CD4-positive, alpha-beta memory T cell (primary cell): ENCODE measurements at regions not wholly inside any gene's neighbourhood (a gene's known extent, or its start where the extent isn't known, plus 50 kb on each side); places are given as distances from the start of the nearest gene placed in this dataset.
"Not testable (repeated sequence)": the region's sequence is repeated elsewhere in the genome, so short reads cannot be mapped to it uniquely, and the experiment has no call there.

Source experiments
- CTCF ChIA-PET: fragments of 350-600 bp; sonication (Branson Sonifier 250); formaldehyde crosslinking; loops from one replicate; lab custom pipeline; 2021; ENCODE audit warnings: inconsistent platforms; ENCODE audit not compliant: partially characterized antibody; lab: Charles Lee
- POLR2A ChIA-PET: fragments of 350-600 bp; sonication (Branson Sonifier 250); formaldehyde crosslinking; loops from one replicate; lab custom pipeline; 2021; ENCODE audit not compliant: partially characterized antibody; lab: Charles Lee
- DNase-seq, 5 donors: peaks; one replicate each; pipeline versions ENCODE4 v3.0.0 to v3.0.0-alpha.2; 2020 to 2022; ENCODE audit warnings: mixed read lengths in 1 of 5
- H3K27ac ChIP-seq: one replicate; pipeline ENCODE4 v1.7.0; 2013; ENCODE audit warnings: low read depth, low read length
- H3K27me3 ChIP-seq: 2 replicates; pipeline ENCODE4 v1.7.0; 2013; ENCODE audit warnings: mild to moderate bottlenecking, low read length, moderate library complexity; ENCODE audit not compliant: insufficient read depth
- H3K36me3 ChIP-seq: 2 replicates; pipeline ENCODE4 v1.7.0; 2013; ENCODE audit warnings: mild to moderate bottlenecking, low read length, moderate library complexity; ENCODE audit not compliant: insufficient read depth
- H3K4me1 ChIP-seq: 2 replicates; pipeline ENCODE4 v1.7.0; 2013; ENCODE audit warnings: mild to moderate bottlenecking, low read length, moderate library complexity; ENCODE audit not compliant: insufficient read depth
- H3K4me3 ChIP-seq, 2 donors: one replicate each; pipeline ENCODE4 v1.7.0; 2013; ENCODE audit warnings: low read length in 2 of 2, mild to moderate bottlenecking in 1 of 2
- H3K9me3 ChIP-seq, 2 donors: one replicate each; pipeline ENCODE4 v1.7.0; 2013; ENCODE audit warnings: low read length in 2 of 2, control low read depth in 1 of 2; ENCODE audit not compliant: control insufficient read depth in 1 of 2
- H3K27ac Mint-ChIP-seq, 7 donors: one replicate each; pipeline ENCODE4 v1.8.0; 2020 to 2021; ENCODE audit warnings: mixed read lengths in 7 of 7, mild to moderate bottlenecking in 6 of 7, inconsistent platforms in 3 of 7, moderate library complexity in 3 of 7
- H3K27me3 Mint-ChIP-seq, 2 donors: one replicate each; pipeline ENCODE4 v1.8.0; 2020 to 2021; ENCODE audit warnings: mixed read lengths in 2 of 2
- H3K36me3 Mint-ChIP-seq, 2 donors: one replicate each; pipeline ENCODE4 v1.8.0; 2020 to 2021; ENCODE audit warnings: mixed read lengths in 2 of 2, inconsistent platforms in 1 of 2, mild to moderate bottlenecking in 1 of 2
- H3K4me1 Mint-ChIP-seq, 4 donors: one replicate each; pipeline ENCODE4 v1.8.0; 2020 to 2021; ENCODE audit warnings: mixed read lengths in 4 of 4, mild to moderate bottlenecking in 1 of 4
- H3K4me3 Mint-ChIP-seq, 8 donors: one replicate each; pipeline ENCODE4 v1.8.0; 2020 to 2021; ENCODE audit warnings: mixed read lengths in 8 of 8, mild to moderate bottlenecking in 7 of 8, moderate library complexity in 6 of 8, inconsistent platforms in 3 of 8
- H3K9me3 Mint-ChIP-seq, 8 donors: one replicate each; pipeline ENCODE4 v1.8.0; 2020 to 2021; ENCODE audit warnings: mixed read lengths in 8 of 8, mild to moderate bottlenecking in 5 of 8, inconsistent platforms in 3 of 8, moderate library complexity in 1 of 8
- intact Hi-C: fragments of 100-400 bp; cut with micrococcal nuclease; formaldehyde crosslinking; loops from one replicate; pipeline ENCODE4 v1.15.1; 2023

- no peaks in the 10 kb centered on the region for H3K36me3 Mint-ChIP-seq
Observed at GRCh38 chr11:87539596-87539995, 501.9 kb downstream of the TMEM135 start.

GRCh38 chr11:87536565-87536964 is 498.8 kb downstream of the TMEM135 start:
- intact Hi-C loops, result no loop called here
- Histone ChIP-seq H3K9me3 (no peaks in the 10 kb centered on the region), H3K4me1 (no peaks in the 10 kb centered on the region), H3K27me3 (no peaks in the 10 kb centered on the region), H3K36me3 (no peaks in the 10 kb centered on the region), H3K4me3 (no peak overlapping the region), H3K27ac (no peak overlapping the region)
- H3K4me3 Mint-ChIP-seq, result no peak overlapping the region
- H3K27ac Mint-ChIP-seq, result no peak overlapping the region
- POLR2A ChIA-PET, result no interaction called here
- H3K27me3 Mint-ChIP-seq, result peaks cover 0 to 2% of the 10 kb centered on the region in 2 donors
- no peaks in the 10 kb centered on the region for H3K36me3 Mint-ChIP-seq
- DNase-seq, result no peak
- no peaks in the 10 kb centered on the region for H3K4me1 Mint-ChIP-seq
- CTCF ChIA-PET, result no interaction called here
- peaks cover 0 to 7% (median 3%) of the 10 kb centered on the region in 8 donors for H3K9me3 Mint-ChIP-seq

More at GRCh38 chr11:87539596-87539995, 501.9 kb downstream of the TMEM135 start:
- Mint-ChIP-seq H3K27ac (no peak overlapping the region), H3K27me3 (no peaks in the 10 kb centered on the region), H3K9me3 (peaks cover 0 to 29% (median 19%) of the 10 kb centered on the region in 8 donors), H3K4me1 (no peaks in the 10 kb centered on the region), H3K4me3 (no peak overlapping the region)
- no peaks in the 10 kb centered on the region for H3K4me1 ChIP-seq
- CTCF ChIA-PET, result no interaction called here
- no peaks in the 10 kb centered on the region for H3K36me3 ChIP-seq
- no peak for DNase-seq
- no peaks in the 10 kb centered on the region for H3K27me3 ChIP-seq
- intact Hi-C loops, result no loop called here
- H3K9me3 ChIP-seq, result peaks cover 0 to 9% of the 10 kb centered on the region in 2 donors
- H3K4me3 ChIP-seq, result no peak overlapping the region
- H3K27ac ChIP-seq, result no peak overlapping the region
- POLR2A ChIA-PET, result no interaction called here

- Mint-ChIP-seq H3K27me3 (peaks cover 0 to 2% of the 10 kb centered on the region in 2 donors), H3K4me3 (no peak overlapping the region), H3K36me3 (no peaks in the 10 kb centered on the region), H3K9me3 (peaks cover 0 to 6% (median 2%) of the 10 kb centered on the region in 8 donors), H3K27ac (no peak overlapping the region), H3K4me1 (no peaks in the 10 kb centered on the region)
- Histone ChIP-seq H3K36me3 (no peaks in the 10 kb centered on the region), H3K4me3 (no peak overlapping the region), H3K4me1 (no peaks in the 10 kb centered on the region), H3K27me3 (no peaks in the 10 kb centered on the region), H3K27ac (no peak overlapping the region), H3K9me3 (no peaks in the 10 kb centered on the region)
- intact Hi-C loops, result no loop called here
- POLR2A ChIA-PET, result no interaction called here
- no peak for DNase-seq
- CTCF ChIA-PET, result no interaction called here
Observed at GRCh38 chr11:87536016-87536415, 498.3 kb downstream of the TMEM135 start.

GRCh38 chr11:87535513-87535912 is 497.8 kb downstream of the TMEM135 start:
- Mint-ChIP-seq H3K27ac (no peak overlapping the region), H3K4me3 (no peak overlapping the region), H3K9me3 (peaks cover 0 to 6% (median 3%) of the 10 kb centered on the region in 8 donors), H3K36me3 (no peaks in the 10 kb centered on the region), H3K4me1 (no peaks in the 10 kb centered on the region), H3K27me3 (peaks cover 0 to 2% of the 10 kb centered on the region in 2 donors)
- DNase-seq, result no peak
- ChIA-PET POLR2A (no interaction called here), CTCF (no interaction called here)
- Histone ChIP-seq H3K27ac (no peak overlapping the region), H3K4me3 (no peak overlapping the region), H3K9me3 (no peaks in the 10 kb centered on the region), H3K27me3 (no peaks in the 10 kb centered on the region), H3K4me1 (no peaks in the 10 kb centered on the region), H3K36me3 (no peaks in the 10 kb centered on the region)
- intact Hi-C loops, result no loop called here

- intact Hi-C loops, result not testable (repeated sequence)
Observed at GRCh38 chr11:87531835-87532234, 494.1 kb downstream of the TMEM135 start.

GRCh38 chr11:87529486-87529885 is 491.8 kb downstream of the TMEM135 start:
- no peak overlapping the region for H3K4me3 ChIP-seq
- no peaks in the 10 kb centered on the region for H3K36me3 Mint-ChIP-seq
- no peaks in the 10 kb centered on the region for H3K36me3 ChIP-seq
- peaks cover 0 to 2% of the 10 kb centered on the region in 2 donors for H3K27me3 Mint-ChIP-seq
- no peaks in the 10 kb centered on the region for H3K4me1 ChIP-seq
- no peak overlapping the region for H3K4me3 Mint-ChIP-seq
- H3K4me1 Mint-ChIP-seq, result no peaks in the 10 kb centered on the region
- no peaks in the 10 kb centered on the region for H3K9me3 ChIP-seq
- intact Hi-C loops, result no loop called here
- DNase-seq, result no peak
- ChIA-PET POLR2A (no interaction called here), CTCF (no interaction called here)
- H3K9me3 Mint-ChIP-seq, result peaks cover 0 to 13% (median 5%) of the 10 kb centered on the region in 8 donors
- no peak overlapping the region for H3K27ac ChIP-seq
- no peaks in the 10 kb centered on the region for H3K27me3 ChIP-seq
- H3K27ac Mint-ChIP-seq, result no peak overlapping the region

More at GRCh38 chr11:87531835-87532234, 494.1 kb downstream of the TMEM135 start:
- H3K4me3 Mint-ChIP-seq, H3K27ac Mint-ChIP-seq, H3K4me3 ChIP-seq, CTCF ChIA-PET, H3K4me1 ChIP-seq, H3K27ac ChIP-seq, POLR2A ChIA-PET, DNase-seq, H3K9me3 ChIP-seq, H3K36me3 ChIP-seq, H3K4me1 Mint-ChIP-seq, H3K36me3 Mint-ChIP-seq, H3K27me3 ChIP-seq, H3K27me3 Mint-ChIP-seq: not testable (repeated sequence)
- H3K9me3 Mint-ChIP-seq, result peaks cover 0 to 14% (median 5%) of the 10 kb centered on the region in 8 donors

- ChIA-PET CTCF (no interaction called here), POLR2A (no interaction called here)
- no peak overlapping the region for H3K27ac Mint-ChIP-seq
- H3K4me3 Mint-ChIP-seq, result no peak overlapping the region
- H3K36me3 Mint-ChIP-seq, result no peaks in the 10 kb centered on the region
- peaks cover 0 to 2% of the 10 kb centered on the region in 2 donors for H3K27me3 Mint-ChIP-seq
- no peak overlapping the region for H3K4me3 ChIP-seq
- H3K27ac ChIP-seq, result no peak overlapping the region
- H3K36me3 ChIP-seq, result no peaks in the 10 kb centered on the region
- no peak for DNase-seq
- intact Hi-C loops, result no loop called here
- H3K9me3 Mint-ChIP-seq, result peaks cover 0 to 9% (median 5%) of the 10 kb centered on the region in 8 donors
- H3K4me1 ChIP-seq, result no peaks in the 10 kb centered on the region
- H3K4me1 Mint-ChIP-seq, result no peaks in the 10 kb centered on the region
- no peaks in the 10 kb centered on the region for H3K9me3 ChIP-seq
- H3K27me3 ChIP-seq, result no peaks in the 10 kb centered on the region
Observed at GRCh38 chr11:87528752-87529151, 491.0 kb downstream of the TMEM135 start.

GRCh38 chr11:87523276-87523675 is 485.5 kb downstream of the TMEM135 start:
- H3K9me3 ChIP-seq, result no peaks in the 10 kb centered on the region
- Mint-ChIP-seq H3K27ac (no peak overlapping the region), H3K9me3 (peaks cover 0 to 11% (median 5%) of the 10 kb centered on the region in 8 donors), H3K4me1 (no peaks in the 10 kb centered on the region), H3K36me3 (no peaks in the 10 kb centered on the region), H3K27me3 (no peaks in the 10 kb centered on the region), H3K4me3 (no peak overlapping the region)
- no peak for DNase-seq
- no peak overlapping the region for H3K4me3 ChIP-seq
- H3K36me3 ChIP-seq, result no peaks in the 10 kb centered on the region
- intact Hi-C loops, result no loop called here
- CTCF ChIA-PET, result no interaction called here
- POLR2A ChIA-PET, result no interaction called here
- no peaks in the 10 kb centered on the region for H3K4me1 ChIP-seq
- no peaks in the 10 kb centered on the region for H3K27me3 ChIP-seq
- no peak overlapping the region for H3K27ac ChIP-seq
